ENCODE measurements at regions not wholly inside any gene's neighbourhood (a gene's known extent, or its start where the extent isn't known, plus 50 kb on each side); places are given as distances from the start of the nearest gene placed in this dataset.

DNA sequence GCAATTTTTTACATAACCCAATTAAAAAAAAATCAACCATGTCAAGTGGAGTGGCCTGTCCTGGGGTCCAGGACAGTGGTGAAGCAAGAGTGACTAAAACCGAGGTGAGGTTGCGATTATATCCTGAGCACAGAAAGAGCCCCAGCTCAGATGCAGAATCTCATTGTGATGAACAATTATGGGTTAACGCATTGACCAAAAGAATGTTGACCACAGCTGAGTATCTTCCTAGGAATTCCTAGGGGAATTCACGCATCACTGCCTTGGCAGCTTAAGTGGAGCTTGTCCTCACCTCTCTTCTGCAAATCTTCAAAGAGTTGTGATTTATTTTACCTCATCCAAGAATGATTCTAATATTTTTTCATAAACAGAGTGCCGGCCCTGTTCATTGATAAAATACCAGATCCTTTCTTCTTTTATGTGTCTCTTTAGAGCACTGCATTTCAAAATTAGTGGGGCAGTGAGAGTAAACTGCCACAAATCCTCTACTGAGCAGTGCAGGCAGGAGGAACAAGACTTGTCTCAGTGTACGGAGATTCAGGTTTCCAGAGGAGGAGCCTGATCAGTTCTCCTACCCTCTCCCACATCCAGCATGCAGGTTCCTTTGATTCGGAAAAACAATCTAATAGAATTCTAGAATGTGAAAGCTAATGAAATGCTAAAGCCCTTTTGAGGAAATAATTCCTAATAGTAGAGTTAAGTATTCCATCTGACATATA, 60.1 kb upstream of the ZNF184 start:
- no peak overlapping the region for H3K4me2 ChIP-seq (ENCODE audit: low read depth, low read length)
- TF ChIP-seq EP300 (IDR thresholded peaks at IDR 0.05; ENCODE audit: low read depth in 2 of 2, low read length in 2 of 2) (no peak), EP300 (CRISPR knock-in tag; IDR thresholded peaks at IDR 0.05; ENCODE audit: borderline replicate concordance) (no peak), ZSCAN5A (CRISPR knock-in tag; IDR thresholded peaks at IDR 0.05; ENCODE audit: borderline replicate concordance) (no peak), SNAPC4 (CRISPR knock-in tag; IDR thresholded peaks at IDR 0.05) (no peak), ZFP36L1 (CRISPR knock-in tag; IDR thresholded peaks at IDR 0.05) (no peak), ZNF10 (CRISPR knock-in tag; IDR thresholded peaks at IDR 0.05; ENCODE audit: borderline replicate concordance, low read depth) (no peak), ETV6 (CRISPR knock-in tag; conservative IDR thresholded peaks at IDR 0.05) (no peak), ZNF776 (CRISPR knock-in tag; IDR thresholded peaks at IDR 0.05) (no peak)
- TF ChIP-seq, protein P1, sequence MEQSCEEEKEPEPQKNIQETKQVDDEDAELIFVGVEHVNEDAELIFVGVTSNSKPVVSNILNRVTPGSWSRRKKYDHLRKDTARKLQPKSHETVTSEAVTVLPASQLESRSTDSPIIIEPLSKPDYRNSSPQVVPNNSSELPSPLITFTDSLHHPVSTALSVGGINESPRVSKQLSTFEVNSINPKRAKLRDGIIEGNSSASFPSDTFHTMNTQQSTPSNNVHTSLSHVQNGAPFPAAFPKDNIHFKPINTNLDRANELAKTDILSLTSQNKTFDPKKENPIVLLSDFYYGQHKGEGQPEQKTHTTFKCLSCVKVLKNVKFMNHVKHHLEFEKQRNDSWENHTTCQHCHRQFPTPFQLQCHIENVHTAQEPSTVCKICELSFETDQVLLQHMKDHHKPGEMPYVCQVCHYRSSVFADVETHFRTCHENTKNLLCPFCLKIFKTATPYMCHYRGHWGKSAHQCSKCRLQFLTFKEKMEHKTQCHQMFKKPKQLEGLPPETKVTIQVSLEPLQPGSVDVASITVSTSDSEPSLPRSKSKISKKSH (CRISPR knock-in tag; IDR thresholded peaks at IDR 0.05; ENCODE audit: borderline replicate concordance): no peak
- TF ChIP-seq, protein P2, sequence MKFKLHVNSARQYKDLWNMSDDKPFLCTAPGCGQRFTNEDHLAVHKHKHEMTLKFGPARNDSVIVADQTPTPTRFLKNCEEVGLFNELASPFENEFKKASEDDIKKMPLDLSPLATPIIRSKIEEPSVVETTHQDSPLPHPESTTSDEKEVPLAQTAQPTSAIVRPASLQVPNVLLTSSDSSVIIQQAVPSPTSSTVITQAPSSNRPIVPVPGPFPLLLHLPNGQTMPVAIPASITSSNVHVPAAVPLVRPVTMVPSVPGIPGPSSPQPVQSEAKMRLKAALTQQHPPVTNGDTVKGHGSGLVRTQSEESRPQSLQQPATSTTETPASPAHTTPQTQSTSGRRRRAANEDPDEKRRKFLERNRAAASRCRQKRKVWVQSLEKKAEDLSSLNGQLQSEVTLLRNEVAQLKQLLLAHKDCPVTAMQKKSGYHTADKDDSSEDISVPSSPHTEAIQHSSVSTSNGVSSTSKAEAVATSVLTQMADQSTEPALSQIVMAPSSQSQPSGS (CRISPR knock-in tag; IDR thresholded peaks at IDR 0.05): no peak
- in situ Hi-C loops (cut with HindIII; ENCODE audit: extremely low pct_ligation_motif_present, low pct_unique_long_range_greater_than_20kb): no loop called here
- no peaks in the 10 kb centered on the region for H3K27me3 ChIP-seq (ENCODE audit: control insufficient read depth in 1 of 2, insufficient read depth in 2 of 2, low read length in 2 of 2)
- no peaks in the 10 kb centered on the region for H4K20me1 ChIP-seq (ENCODE audit: insufficient read depth, low read length)
- no peak for ATAC-seq
- no peaks in the 10 kb centered on the region for H3K79me2 ChIP-seq (ENCODE audit: insufficient read depth, low read length)
- 0 out of 2 replicates have a peak, but pooled peaks cover 8% of the 10 kb centered on the region for H3K4me1 ChIP-seq (ENCODE audit: insufficient read depth, low read length)
- BruUV-seq (replicated peaks): no TSS peak
- H3K36me3 ChIP-seq (replicated peaks in 1 of 2; ENCODE audit: control insufficient read depth in 1 of 2, insufficient read depth in 2 of 2, low read length in 2 of 2): no peaks in the 10 kb centered on the region
- no peaks in the 10 kb centered on the region for H3K9me3 ChIP-seq (ENCODE audit: low read length)
- no peak for FAIRE-seq
- no peak for DNase-seq (ENCODE audit: low spot score)
- WGBS (ENCODE audit: low lambda C conversion rate): 33% methylated on average over 7 of the region's 7 CpGs
- intact Hi-C loops (cut with micrococcal nuclease; ENCODE audit: unreplicated experiment): no loop called here
- CTCF ChIA-PET (ENCODE audit: low intra/inter-chr PET ratio, low total read pairs): no interaction called here
- POLR2A ChIA-PET: interaction anchor here (0.6 kb wide), 1 partner anchor 254 kb away, joined by 3 read pairs; no protein-coding TSS in a partner anchor
- H3K4me3 ChIP-seq (replicated peaks in 1 of 3; ENCODE audit: insufficient read depth in 1 of 3, low read depth in 2 of 3, low read length in 3 of 3): no peak overlapping the region
- H3K27ac ChIP-seq (ENCODE audit: extremely low read length, insufficient read depth, low read length): no peak overlapping the region
- no peak overlapping the region for H3K9ac ChIP-seq (ENCODE audit: insufficient read depth, low read depth, low read length)
- no peak overlapping the region for H2AFZ ChIP-seq (ENCODE audit: low read length)

All from HepG2 (cell line).